Testis (tissue), 2 donors: ENCODE measurements at regions not wholly inside any gene's neighbourhood (a gene's known extent, or its start where the extent isn't known, plus 50 kb on each side); places are given as distances from the start of the nearest gene placed in this dataset.

Experiments
- CTCF ChIP-seq, 3 experiments: fragments of 450-650 bp in 2 of 3; fragments of 200-600 bp in 1 of 3; sonication (generic) in 1 of 3; IDR thresholded peaks; one replicate each; pipeline ENCODE4 v1.5.1; 2016 to 2019; ENCODE audit warnings: antibody characterized with exemption in 3 of 3, mild to moderate bottlenecking in 2 of 3, moderate library complexity in 1 of 3
- POLR2A ChIP-seq: fragments of 450-650 bp; IDR thresholded peaks from one replicate; pipeline ENCODE4 v1.6.1; 2017; ENCODE audit warnings: antibody characterized with exemption, mild to moderate bottlenecking, moderate library complexity

- no peak for TF ChIP-seq CTCF (IDR thresholded peaks at IDR 0.05)
- no peak for TF ChIP-seq POLR2A
Observed at GRCh38 chr3:106438887-106439286, 570.1 kb upstream of the CBLB start.
